HG02981 (cell line): ENCODE measurements at regions not wholly inside any gene's neighbourhood (a gene's known extent, or its start where the extent isn't known, plus 50 kb on each side); places are given as distances from the start of the nearest gene placed in this dataset.

ENCODE experiments used
- ATAC-seq: cut with Tn5 transposase; IDR thresholded peaks from one replicate; pipeline ENCODE4 v1.9.1; 2021; ENCODE audit warnings: mild to moderate bottlenecking, moderate library complexity; ENCODE audit not compliant: unreplicated experiment

DNA sequence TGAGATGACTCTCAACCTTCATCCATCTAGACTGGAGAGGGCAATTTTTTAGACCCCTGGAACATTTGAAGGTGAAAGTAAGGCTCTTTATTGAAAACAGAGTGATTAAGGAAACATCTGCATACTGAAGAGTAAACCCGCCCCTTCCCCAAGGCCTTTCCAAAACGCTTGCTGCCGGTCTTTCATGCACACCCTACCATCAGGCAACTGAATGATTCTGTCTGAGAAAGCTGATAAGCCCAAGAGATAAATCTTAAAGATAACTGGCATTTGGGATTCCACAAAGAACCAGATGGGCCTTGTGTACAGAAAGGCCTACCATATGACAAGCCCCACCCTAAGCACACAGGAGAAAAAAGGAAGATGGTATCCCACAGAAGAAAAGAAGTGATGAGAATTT, 54.4 kb upstream of the PIK3R1 start:
- no peak for ATAC-seq

DNA sequence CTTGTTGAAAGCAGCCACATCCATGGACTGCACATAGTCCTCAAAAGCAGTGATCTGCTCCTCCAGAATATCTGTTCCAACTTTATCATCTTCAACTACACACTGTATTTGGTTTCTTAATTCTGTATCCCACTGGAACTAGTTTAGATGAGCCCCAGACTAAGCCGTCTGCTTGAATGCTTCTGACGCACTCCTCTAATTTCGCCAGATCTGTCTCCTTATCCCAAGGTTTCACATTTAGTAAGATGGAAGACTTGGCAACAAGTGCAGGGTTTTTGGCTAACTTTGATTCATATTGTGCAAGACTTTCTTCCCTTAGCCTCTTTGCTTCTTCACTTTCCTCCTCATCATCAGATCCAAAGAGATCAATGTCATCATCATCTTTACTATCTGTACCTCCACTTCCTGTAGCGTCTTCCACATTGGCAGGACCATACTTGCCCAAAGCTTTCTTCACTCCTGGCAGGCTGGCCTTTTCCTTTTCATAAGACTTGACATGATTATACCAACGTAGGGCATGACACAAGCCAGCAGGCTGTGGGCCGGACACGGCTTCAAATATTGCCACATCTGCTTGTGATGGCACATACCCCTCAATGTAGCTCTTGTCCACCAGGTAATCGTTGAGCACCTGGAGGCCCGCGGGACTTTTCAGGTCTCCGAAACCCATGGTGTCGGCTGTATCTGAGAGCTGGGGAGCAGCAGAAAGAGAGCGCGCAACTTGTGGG, 56.2 kb upstream of the PIK3R1 start:
- ATAC-seq: no peak

DNA sequence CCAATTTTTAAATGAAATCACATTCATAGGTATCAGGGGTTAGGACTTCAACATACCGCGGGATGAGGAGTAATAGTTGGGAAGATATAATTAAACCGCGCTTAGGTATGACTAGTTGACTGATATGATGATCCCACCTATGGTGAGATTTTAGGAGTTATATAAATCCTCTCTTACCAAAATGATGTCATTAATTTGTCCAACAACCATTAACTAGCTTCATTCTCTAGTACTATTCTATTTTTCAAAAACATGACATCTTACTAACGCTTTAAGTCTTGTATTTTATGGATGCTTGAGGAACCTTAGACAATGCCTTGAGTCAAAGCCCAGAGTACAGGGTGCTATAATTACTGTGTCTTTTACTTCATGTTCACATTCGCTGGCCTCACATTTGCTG, 59.6 kb upstream of the PIK3R1 start:
- no peak for ATAC-seq

DNA sequence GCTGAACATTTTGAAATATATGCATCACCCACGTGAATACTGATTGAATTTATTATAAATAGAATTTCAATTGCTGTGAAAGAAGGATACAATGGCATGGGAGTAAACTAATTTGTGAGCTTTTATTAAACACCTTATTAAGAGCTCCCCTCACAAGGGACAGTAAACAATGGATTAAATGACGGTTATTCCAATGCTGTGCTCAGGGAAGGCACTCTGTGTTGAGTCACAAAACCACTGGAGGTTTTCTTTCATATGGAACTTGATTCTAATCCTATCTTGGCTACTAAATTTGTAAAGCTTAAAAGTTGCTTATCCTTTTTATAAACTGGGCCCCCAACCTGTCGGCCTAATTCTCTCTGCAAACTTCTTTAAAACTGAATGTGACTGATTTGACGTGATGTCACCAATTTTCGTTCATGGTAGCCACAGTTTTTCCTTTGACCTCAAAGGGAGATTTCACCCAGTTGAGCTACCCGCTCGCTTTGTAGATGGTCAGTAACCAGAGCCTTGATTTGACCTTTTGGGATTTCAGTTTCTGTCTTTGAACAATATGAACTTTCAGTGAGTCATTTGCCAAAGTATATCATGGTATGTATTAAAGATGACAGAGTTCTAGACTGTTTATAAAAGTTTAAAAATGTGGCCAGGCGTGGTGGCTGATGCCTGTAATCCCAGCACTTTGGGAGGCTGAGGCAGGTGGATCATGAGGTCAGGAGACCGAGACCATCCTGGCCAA, 61.3 kb upstream of the PIK3R1 start:
- ATAC-seq: no peak

DNA sequence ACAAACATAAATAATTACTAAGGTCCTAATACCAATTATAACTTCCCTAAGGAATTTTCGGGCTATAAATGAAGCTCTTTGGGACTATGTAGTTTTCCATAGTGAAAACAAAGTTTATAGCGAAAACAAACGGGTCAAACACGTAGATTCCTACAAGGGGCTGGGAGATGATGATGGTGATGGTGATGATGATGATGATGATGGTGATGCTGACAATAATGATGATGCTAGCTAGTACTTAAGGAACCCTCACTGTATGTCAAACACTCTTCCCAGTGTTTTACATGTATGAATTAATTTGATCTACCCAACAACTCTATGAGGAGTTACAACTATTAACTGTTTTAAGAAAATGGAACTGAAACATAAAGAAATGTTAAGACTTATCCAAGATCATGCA, 63.7 kb upstream of the PIK3R1 start:
- ATAC-seq: no peak

DNA sequence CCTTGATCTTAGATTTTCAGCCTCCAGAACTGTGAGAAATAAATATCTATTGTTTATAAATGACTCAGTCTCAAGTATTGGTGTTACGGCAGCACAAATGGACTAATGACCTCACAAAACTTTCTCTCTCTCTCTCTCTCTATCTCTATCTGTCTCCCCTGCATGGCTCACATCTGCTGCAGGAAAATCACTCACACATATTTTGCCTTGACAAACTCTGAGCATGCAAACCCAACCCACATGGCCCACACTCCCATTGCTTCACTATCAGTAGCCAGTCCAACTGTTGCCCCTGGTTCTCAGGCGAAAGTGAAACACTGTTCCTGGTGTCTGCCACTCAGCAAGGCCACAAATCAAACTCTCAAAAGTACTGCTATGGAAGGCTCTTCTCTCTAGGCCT, 66.4 kb upstream of the PIK3R1 start:
- peak; percentile 30 for ATAC-seq

DNA sequence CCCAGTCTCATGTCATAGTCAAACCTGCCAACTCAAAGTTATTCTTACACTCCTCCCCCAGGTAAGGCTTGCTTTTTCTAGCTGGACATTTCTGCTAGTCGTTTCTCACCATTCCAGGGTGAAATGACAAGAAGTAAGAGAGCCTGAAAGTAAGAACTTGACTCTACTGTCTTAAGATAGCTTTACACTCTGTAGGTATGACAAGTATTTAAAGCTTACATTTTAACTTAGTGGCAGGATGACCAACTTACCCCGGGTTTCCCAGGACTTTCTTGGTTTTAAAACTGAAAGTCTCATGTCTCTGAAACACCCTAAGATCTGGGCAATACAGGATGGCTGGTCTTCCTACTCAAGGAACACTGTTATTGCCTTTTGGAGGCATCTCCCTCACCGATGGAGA, 67.5 kb upstream of the PIK3R1 start:
- ATAC-seq: peak; percentile 52

DNA sequence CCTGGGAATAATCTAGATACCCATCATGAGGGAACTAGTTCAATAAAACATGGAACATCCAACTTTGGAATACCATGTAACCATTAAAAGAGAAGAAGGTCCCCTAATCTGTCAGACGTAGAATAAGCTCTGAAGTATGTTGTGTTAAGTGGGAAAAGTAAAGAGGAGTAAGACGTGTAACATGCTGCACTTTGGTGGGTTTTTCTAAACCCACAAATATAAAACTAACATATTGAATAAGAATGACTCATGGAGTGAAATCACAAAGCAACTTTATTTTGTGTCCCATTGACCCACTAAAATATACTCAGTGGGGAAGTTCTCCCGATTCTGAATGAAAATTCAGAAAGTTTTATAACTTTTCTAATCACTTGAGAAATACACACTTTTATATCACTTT, 67.9 kb upstream of the PIK3R1 start:
- peak; percentile 27 for ATAC-seq

DNA sequence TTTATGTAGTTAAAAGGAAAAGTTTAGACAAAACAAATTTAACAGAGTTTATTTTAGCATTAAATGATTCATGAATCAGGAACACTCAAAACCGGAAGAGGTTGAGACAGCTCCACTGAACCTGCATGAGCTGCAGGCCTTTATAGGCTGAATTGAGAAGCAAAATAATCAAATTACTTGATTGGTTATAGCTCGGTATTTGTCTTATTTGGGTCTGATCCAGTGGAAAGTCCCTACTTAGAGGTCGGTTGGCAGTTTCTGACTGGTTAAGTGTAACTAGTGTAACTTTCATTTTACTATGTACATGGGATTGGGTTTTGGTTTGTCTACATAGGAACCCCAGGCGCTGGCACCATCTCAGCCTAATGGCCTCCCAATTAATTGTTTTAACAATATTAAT, 74.1 kb upstream of the PIK3R1 start:
- ATAC-seq: peak; percentile 59

DNA sequence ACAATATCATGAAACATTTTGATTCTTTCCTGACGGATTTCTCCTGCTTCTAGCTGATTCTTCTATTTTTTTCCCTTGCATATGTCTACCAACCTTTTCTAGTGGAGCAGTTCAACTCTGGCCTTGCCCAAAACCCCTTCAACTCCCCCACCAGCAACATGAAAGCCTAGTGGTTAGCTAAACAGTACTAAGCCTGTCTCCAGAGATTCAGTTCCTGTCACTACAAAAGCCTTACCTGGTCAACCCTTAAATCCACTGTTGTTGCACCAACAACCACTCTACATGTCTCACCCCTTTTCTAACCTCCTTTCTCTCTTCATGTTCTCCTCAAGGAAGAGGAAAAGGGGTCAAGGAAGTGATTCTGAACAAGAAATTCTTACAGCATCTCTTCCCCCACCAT, 74.8 kb upstream of the PIK3R1 start:
- peak; percentile 53 for ATAC-seq

DNA sequence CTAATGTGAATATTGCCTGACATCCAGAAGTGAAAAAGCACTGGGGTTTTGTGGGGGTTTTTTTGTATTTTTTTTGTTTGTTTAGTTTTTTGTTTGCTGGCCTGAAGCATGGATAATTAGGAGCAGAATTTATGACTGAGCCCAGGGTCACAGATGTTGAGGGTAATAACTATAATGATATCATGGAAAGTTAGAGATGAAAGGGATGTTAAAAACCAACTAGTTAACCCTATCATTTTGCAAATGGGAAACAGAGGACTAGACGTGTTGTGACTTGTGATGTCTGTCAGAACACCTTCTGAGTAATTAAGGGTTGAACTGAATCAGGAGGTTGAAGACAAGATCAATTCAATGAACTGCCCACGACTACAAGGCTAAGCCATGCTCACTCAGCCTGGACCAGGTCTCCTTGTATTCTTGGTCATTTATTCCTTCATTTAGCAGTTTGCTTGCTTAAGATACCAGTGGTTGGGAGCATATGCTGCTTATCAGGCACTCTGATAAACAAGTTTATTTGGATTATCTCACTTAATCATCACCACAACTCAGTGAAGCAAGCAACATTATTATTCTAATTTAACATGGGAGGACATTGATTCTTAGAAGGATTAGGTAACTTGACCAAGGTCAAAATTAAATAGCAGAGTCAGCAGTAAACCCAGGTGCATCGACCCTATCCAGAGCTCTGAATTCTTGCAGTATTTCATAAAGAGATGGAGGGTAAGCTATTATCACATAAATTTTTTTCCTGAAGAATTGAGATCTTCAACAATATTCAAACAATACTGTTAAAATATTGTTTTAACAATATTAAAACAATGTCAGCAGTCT, 75.7 kb upstream of the PIK3R1 start:
- ATAC-seq: no peak

DNA sequence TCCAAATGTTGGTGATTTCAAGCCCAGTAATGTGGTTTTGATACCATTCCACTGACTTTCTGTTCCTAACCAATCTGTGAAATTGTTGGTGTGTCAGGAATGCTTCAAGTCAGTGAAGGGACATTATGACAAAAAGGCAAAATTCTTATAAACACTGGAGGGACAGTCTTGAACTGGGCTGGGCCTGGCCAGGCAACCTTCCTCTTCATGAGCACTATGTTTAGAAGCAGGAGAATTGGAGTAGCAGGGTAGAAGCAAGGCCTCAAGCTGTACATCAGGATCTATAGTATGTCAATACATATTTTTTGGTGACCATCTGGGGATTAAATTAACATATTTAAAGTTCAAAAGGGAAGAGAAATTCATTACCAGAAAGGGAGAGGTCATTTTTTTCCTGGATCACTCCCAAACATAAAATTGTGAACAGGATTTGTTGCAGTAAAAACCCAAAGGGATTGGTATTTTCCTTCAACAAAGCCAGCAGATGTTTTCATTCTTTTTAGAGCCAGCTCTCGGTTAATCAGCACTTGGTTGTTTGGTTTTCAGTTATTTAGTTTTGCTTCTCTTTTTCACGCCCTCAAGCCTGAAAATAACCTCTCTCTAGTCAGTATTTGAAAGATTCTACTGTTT, 77.9 kb upstream of the PIK3R1 start:
- no peak for ATAC-seq

DNA sequence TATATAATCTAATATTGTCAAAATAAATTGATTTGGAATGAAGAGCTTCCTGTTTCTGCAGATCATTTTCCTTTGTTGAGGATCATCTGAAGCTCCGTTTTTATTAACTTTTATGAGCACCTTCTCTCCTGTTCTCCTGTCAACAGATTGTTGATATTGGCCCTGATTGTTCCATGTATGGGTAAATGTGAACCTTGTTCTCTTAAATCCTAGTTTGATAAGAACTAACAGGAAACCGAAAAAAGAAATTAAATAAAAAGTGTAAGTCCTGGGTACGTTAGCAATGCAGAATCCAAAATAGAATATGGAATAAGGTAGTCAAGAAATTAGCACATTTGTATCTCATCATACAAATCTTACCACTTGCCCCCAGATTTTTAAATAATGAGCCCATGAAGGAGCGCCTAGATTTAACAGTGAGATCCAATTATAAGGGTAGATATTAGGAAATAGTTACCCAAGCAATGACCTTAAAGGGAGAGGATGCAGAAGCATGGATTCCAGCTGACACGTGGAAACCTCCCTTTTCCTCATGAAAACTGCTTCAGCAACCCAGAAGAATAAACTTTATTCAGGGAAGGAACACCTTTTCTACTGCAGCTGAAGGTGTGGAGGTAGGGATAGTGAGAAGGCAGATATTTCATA, 80.8 kb upstream of the PIK3R1 start:
- ATAC-seq: no peak

DNA sequence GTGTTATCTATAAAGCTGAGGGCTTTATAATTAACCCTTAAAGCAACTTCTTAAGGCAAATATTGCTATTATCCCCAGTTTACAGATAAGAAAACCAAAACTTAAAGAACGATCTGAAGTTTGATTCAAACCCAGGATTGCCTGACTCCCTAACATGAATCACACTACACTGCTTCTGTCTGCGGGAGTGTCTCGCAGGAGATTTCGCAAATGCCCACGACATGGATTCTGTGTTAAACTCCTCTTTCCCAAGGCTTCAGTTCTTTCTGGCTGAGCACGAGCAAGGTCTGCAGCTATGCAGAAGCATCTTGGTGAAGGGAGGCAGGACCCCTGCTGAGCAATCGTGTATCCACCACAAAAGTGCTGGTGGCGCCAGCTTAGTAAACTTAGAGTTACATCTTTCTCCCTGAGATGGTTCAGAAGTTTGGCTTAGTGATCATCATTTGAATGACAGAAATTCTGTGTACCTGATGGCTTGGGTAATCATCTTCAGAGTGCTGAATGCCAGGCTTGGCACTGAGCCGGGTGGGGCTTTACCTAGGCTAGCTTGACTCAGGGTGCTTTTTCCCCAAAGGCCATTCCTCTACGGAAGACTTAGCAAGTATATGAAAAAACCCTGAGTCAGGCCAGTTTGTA, 81.4 kb upstream of the PIK3R1 start:
- ATAC-seq: no peak

DNA sequence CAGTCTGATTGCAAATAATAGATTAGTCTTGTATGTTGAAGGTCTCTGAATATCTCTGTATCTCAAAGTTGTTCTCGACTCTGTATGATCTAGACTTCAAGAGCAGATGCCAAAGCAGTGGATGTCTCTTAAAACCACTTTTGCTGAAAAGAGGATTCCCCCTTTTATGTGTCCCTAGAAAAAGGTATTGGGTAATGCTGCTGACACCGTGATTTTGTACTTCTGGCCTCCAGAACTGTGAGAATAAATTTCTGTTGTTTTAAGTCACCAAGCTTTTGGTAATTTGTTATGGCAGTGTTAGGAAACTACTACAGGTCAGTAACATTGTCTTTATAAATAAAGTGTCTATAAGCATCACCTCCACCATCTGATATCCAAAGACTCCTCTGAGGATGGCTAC, 85.3 kb upstream of the PIK3R1 start:
- no peak for ATAC-seq

DNA sequence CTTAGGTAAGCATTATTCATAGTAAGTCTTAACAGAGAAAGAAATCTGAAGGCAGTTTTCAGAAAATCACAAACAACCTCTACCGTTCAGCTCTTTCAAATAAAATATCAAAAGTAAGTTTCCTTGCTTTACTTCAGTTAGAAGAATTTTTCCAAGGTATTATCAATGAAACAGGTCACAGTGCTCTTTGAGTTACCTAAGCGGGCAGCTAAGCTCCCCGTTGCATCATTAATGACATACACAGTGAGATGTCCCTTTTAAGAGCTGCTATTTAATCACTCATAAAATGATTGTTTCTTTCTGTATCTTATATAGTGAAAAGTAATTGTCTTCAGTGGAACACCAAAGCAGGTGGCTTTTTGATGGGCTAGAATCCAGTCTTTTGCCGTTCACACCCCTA, 86.2 kb upstream of the PIK3R1 start:
- no peak for ATAC-seq

DNA sequence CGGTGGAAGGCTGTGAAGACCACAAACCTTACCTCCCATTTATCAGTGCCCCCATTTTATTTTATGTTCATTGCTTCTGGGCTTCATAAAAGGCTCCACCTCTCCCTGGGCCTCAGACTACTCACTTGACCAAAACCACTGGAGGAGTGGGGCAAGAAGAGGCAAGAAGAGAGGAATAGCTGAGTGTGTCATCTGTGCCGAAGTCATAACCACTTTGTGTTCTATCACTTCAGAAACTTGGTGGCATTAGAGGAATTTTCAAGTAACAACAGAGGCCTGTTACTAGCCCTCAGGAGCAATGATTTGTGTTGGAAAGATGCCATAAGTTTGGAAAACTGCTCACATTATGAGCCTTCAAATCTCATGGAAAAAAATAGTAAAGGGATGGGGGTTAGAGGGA, 88.7 kb upstream of the PIK3R1 start:
- ATAC-seq: no peak

DNA sequence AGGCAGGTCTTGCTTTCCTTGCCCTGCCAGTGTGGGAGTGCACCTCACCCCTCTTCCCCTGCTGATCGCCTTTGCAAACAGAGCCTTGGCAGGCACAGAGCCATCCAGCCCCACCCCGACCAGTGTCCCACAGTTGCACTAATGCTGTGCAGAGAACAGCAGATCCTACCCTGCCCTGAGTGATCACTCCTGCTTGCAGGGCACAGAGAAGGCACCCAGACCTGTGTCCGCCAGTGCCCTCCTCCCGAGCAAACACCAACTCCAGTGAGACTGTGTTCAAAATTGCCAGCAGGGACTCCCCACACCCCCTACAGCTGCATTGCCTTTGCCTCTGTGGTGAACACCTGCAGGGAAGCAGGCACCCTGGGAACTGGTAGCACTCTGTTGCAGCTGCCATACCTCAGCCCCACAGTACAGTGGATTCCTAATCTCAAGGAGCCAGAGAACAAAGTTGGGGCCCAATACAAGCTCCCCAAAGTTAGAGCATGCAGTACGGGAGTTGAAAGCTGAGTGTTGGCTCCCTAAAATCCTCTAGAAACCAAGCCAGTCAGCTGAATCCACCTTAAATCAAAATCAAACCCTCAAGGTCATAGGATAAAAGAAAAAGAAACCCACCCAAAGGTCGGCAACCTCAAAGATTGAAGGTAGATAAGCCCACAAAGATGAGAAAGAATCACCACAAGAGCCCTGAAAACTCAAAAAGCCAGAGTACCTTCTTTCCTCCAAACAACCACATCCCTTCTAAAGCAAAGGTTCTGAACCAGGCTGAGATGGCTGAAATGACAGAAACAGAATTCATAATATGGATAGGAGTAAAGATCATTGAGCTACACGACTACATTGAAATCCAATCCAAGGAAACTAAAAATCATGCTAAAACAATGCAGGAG, 92.9 kb upstream of the PIK3R1 start:
- ATAC-seq: no peak

DNA sequence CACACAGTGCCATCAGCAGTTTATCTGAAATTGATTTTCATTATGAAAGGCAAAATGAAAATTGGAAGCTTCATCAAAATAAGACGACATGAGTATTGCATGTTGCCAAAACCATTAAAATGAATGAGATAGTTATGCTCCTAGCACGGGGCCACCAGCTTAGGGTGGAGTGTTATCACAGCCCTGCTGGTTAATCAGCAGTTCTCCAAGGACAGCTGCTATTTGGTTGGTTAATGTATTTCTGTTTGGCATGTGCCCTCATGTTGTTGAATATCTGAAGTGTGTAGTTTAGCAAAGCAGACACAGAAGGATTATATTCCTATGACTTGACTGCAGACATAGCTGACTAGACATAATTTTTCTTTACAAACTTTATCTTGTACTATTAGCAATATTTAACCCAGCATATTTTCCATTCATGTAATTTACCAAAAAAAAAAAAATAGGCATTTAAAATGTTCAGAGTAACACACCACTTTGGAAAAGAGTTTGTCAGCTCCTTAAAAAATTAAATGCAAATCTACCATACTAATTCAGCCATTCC, 98.6 kb upstream of the PIK3R1 start:
- no peak for ATAC-seq
